Endodermal cell (in vitro differentiated cells): ENCODE measurements at regions not wholly inside any gene's neighbourhood (a gene's known extent, or its start where the extent isn't known, plus 50 kb on each side); places are given as distances from the start of the nearest gene placed in this dataset.

ENCODE experiments used
- DNase-seq: peaks from one replicate; pipeline ENCODE4 v3.0.0-alpha.2; 2017
- H3K27ac ChIP-seq: 2 replicates; pipeline ENCODE4 v1.5.1; 2013; ENCODE audit warnings: mild to moderate bottlenecking, low read depth, low read length, moderate library complexity
- H3K27me3 ChIP-seq: 2 replicates; pipeline ENCODE4 v1.6.1; 2013; ENCODE audit warnings: mild to moderate bottlenecking, low read length, moderate library complexity; ENCODE audit not compliant: insufficient read depth, control insufficient read depth, poor library complexity, severe bottlenecking
- H3K36me3 ChIP-seq: 2 replicates; pipeline ENCODE4 v1.7.0; 2013; ENCODE audit warnings: mild to moderate bottlenecking, low read length, moderate library complexity; ENCODE audit not compliant: control insufficient read depth, insufficient read depth
- H3K4me1 ChIP-seq: one replicate; pipeline ENCODE4 v1.7.0; 2013; ENCODE audit warnings: low read length; ENCODE audit not compliant: control insufficient read depth, insufficient read depth
- H3K4me3 ChIP-seq: 2 replicates; pipeline ENCODE4 v1.5.1; 2013; ENCODE audit warnings: mild to moderate bottlenecking, low read length, moderate library complexity
- H3K9ac ChIP-seq: 2 replicates; pipeline ENCODE4 v1.6.1; 2013; ENCODE audit warnings: mild to moderate bottlenecking, low read length, moderate library complexity; ENCODE audit not compliant: poor library complexity, severe bottlenecking; ENCODE audit errors: extremely low read depth
- H3K9me3 ChIP-seq: 2 replicates; pipeline ENCODE4 v1.6.1; 2013; ENCODE audit warnings: mild to moderate bottlenecking, low read length, moderate library complexity; ENCODE audit not compliant: control insufficient read depth
- H3K27ac Mint-ChIP-seq: 2 replicates; pipeline ENCODE4 v1.8.0; 2020; ENCODE audit warnings: mixed read lengths
- H3K27me3 Mint-ChIP-seq: 2 replicates; pipeline ENCODE4 v1.8.0; 2021; ENCODE audit warnings: mild to moderate bottlenecking, mixed read lengths; ENCODE audit not compliant: insufficient read depth
- H3K36me3 Mint-ChIP-seq: 2 replicates; pipeline ENCODE4 v1.8.0; 2020; ENCODE audit warnings: low read depth, mixed read lengths
- H3K4me1 Mint-ChIP-seq: 2 replicates; pipeline ENCODE4 v1.8.0; 2020; ENCODE audit warnings: mixed read lengths
- H3K4me3 Mint-ChIP-seq: 2 replicates; pipeline ENCODE4 v1.8.0; 2020; ENCODE audit warnings: mild to moderate bottlenecking, moderate library complexity, mixed read lengths
- H3K9me3 Mint-ChIP-seq: 2 replicates; pipeline ENCODE4 v1.8.0; 2020; ENCODE audit warnings: mild to moderate bottlenecking, mixed read lengths
- CTCF ChIP-seq: fragments of 200-600 bp; sonication (generic); conservative IDR thresholded peaks from 2 replicates; pipeline ENCODE4 v1.5.0; 2021; ENCODE audit warnings: antibody characterized with exemption, mild to moderate bottlenecking
- WGBS, 2 experiments: methylation state at CpG; one replicate each; pipeline versions ENCODE4 v1.1.5 to v1.1.7; 2013; ENCODE audit warnings: missing lambda C conversion rate in 2 of 2, mixed read lengths in 1 of 2; ENCODE audit not compliant: insufficient coverage in 1 of 2, insufficient read length in 1 of 2; 5-methylcytosine and 5-hydroxymethylcytosine counted together

GRCh38 chr5:103407402-103407801 lies 148.8 kb downstream of the MACIR start:
- TF ChIP-seq CTCF: no peak
- no peak for DNase-seq
- H3K27me3 Mint-ChIP-seq: peaks cover 5% of the 10 kb centered on the region
- no peak overlapping the region for H3K4me3 Mint-ChIP-seq
- no peaks in the 10 kb centered on the region for H3K36me3 Mint-ChIP-seq
- 87 to 100% methylated on average over 1 to 2 of the region's 2 CpGs for WGBS, 2 experiments
- H3K4me3 ChIP-seq: no peak overlapping the region
- H3K27me3 ChIP-seq: no peaks in the 10 kb centered on the region
- H3K36me3 ChIP-seq: no peaks in the 10 kb centered on the region
- no peaks in the 10 kb centered on the region for H3K9me3 ChIP-seq
- H3K9me3 Mint-ChIP-seq: no peaks in the 10 kb centered on the region
- H3K27ac Mint-ChIP-seq: no peak overlapping the region
- no peaks in the 10 kb centered on the region for H3K4me1 Mint-ChIP-seq
- no peaks in the 10 kb centered on the region for H3K4me1 ChIP-seq
- no peak overlapping the region for H3K27ac ChIP-seq
- H3K9ac ChIP-seq: no peak overlapping the region

GRCh38 chr5:103404483-103404882 lies 145.9 kb downstream of the MACIR start:
- 80% methylated on average over 1 of the region's 1 CpG; no CpG with 5 or more reads in 1 of the 2 experiments for WGBS, 2 experiments
- H3K4me3 Mint-ChIP-seq: no peak overlapping the region
- Histone ChIP-seq H3K9ac (no peak overlapping the region), H3K9me3 (no peaks in the 10 kb centered on the region), H3K27me3 (no peaks in the 10 kb centered on the region), H3K27ac (no peak overlapping the region), H3K4me1 (peaks cover 7% of the 10 kb centered on the region), H3K36me3 (no peaks in the 10 kb centered on the region), H3K4me3 (no peak overlapping the region)
- no peak for TF ChIP-seq CTCF
- no peak overlapping the region for H3K27ac Mint-ChIP-seq
- H3K9me3 Mint-ChIP-seq: no peaks in the 10 kb centered on the region
- peaks cover 5% of the 10 kb centered on the region for H3K27me3 Mint-ChIP-seq
- no peak for DNase-seq
- H3K36me3 Mint-ChIP-seq: no peaks in the 10 kb centered on the region
- H3K4me1 Mint-ChIP-seq: peaks cover 11% of the 10 kb centered on the region

- Mint-ChIP-seq H3K4me3 (no peak overlapping the region), H3K27me3 (peaks cover 5% of the 10 kb centered on the region), H3K36me3 (no peaks in the 10 kb centered on the region), H3K27ac (no peak overlapping the region), H3K4me1 (peaks cover 19% of the 10 kb centered on the region), H3K9me3 (no peaks in the 10 kb centered on the region)
- Histone ChIP-seq H3K9me3 (no peaks in the 10 kb centered on the region), H3K4me1 (peaks cover 8% of the 10 kb centered on the region), H3K27me3 (no peaks in the 10 kb centered on the region), H3K36me3 (no peaks in the 10 kb centered on the region), H3K4me3 (no peak overlapping the region), H3K9ac (no peak overlapping the region), H3K27ac (no peak overlapping the region)
- no peak for TF ChIP-seq CTCF
- DNase-seq: no peak
- WGBS, 2 experiments: 85 to 95% methylated on average over 3 to 4 of the region's 4 CpGs
These were observed 144.3 kb downstream of the MACIR start for GRCh38 chr5:103402851-103403250.
